Natural killer cell (primary cell): ENCODE measurements at regions not wholly inside any gene's neighbourhood (a gene's known extent, or its start where the extent isn't known, plus 50 kb on each side); places are given as distances from the start of the nearest gene placed in this dataset.

Experiments
- ATAC-seq, 3 donors: fragments of 150-1000 bp in 2 of 3; fragments of 200-7000 bp in 1 of 3; cut with Tn5 transposase; 1 replicate in 1 of 3; 2 replicates in 2 of 3; pipeline ENCODE4 v1.10.0; 2021; ENCODE audit warnings: mild to moderate bottlenecking in 2 of 3, moderate library complexity in 2 of 3
- DNase-seq, 2 donors: peaks; one replicate each; pipeline versions ENCODE4 v3.0.0 to v3.0.0-alpha.2; 2013 to 2021; ENCODE audit warnings: mixed read lengths in 1 of 2
- H3K27ac ChIP-seq: one replicate; pipeline ENCODE4 v1.5.1; 2013; ENCODE audit warnings: mild to moderate bottlenecking, low read length
- H3K27me3 ChIP-seq: one replicate; pipeline ENCODE4 v1.6.1; 2013; ENCODE audit warnings: low read length; ENCODE audit not compliant: control insufficient read depth, insufficient read depth
- H3K36me3 ChIP-seq: one replicate; pipeline ENCODE4 v1.6.1; 2013; ENCODE audit warnings: low read length; ENCODE audit not compliant: control insufficient read depth, insufficient read depth
- H3K4me1 ChIP-seq: one replicate; pipeline ENCODE4 v1.6.1; 2013; ENCODE audit warnings: low read length; ENCODE audit not compliant: control insufficient read depth, insufficient read depth
- H3K4me3 ChIP-seq: one replicate; pipeline ENCODE4 v1.5.1; 2013; ENCODE audit warnings: low read length
- H3K9me3 ChIP-seq: one replicate; pipeline ENCODE4 v1.6.1; 2013; ENCODE audit warnings: low read length; ENCODE audit not compliant: control insufficient read depth, insufficient read depth
- H3K27ac Mint-ChIP-seq, 2 donors: one replicate each; pipeline ENCODE4 v1.8.0; 2022; ENCODE audit warnings: mild to moderate bottlenecking in 2 of 2, mixed read lengths in 2 of 2, moderate library complexity in 1 of 2
- H3K27me3 Mint-ChIP-seq, 2 donors: one replicate each; pipeline ENCODE4 v1.8.0; 2022; ENCODE audit warnings: low read depth in 2 of 2, mixed read lengths in 2 of 2
- H3K36me3 Mint-ChIP-seq: one replicate; pipeline ENCODE4 v1.8.0; 2022; ENCODE audit warnings: mixed read lengths
- H3K4me1 Mint-ChIP-seq, 2 donors: one replicate each; pipeline ENCODE4 v1.8.0; 2022; ENCODE audit warnings: mixed read lengths in 2 of 2
- H3K4me3 Mint-ChIP-seq: one replicate; pipeline ENCODE4 v1.8.0; 2022; ENCODE audit warnings: mild to moderate bottlenecking, moderate library complexity, mixed read lengths
- H3K9me3 Mint-ChIP-seq, 2 donors: one replicate each; pipeline ENCODE4 v1.8.0; 2022; ENCODE audit warnings: mixed read lengths in 2 of 2
- WGBS: methylation state at CpG from one replicate; pipeline ENCODE4 v1.1.7; 2013; ENCODE audit warnings: missing lambda C conversion rate; ENCODE audit not compliant: insufficient coverage; 5-methylcytosine and 5-hydroxymethylcytosine counted together
- intact Hi-C: fragments of 100-400 bp; cut with micrococcal nuclease; formaldehyde crosslinking; loops from one replicate; pipeline ENCODE4 v1.14.2; 2022
- TF ChIP-seq, protein P1 (sequence below): fragments of 200-600 bp; IDR thresholded peaks from one replicate; pipeline ENCODE4 v1.8.0; 2022; ENCODE audit warnings: antibody characterized with exemption

GRCh38 chr20:23135449-23136420 is 49.6 kb upstream of the CD93 start:
- H3K9me3 ChIP-seq: no peaks in the 10 kb centered on the region
- Mint-ChIP-seq H3K4me1 (no peaks in the 10 kb centered on the region), H3K27me3 (no peaks in the 10 kb centered on the region), H3K9me3 (no peaks in the 10 kb centered on the region), H3K27ac (no peak overlapping the region), H3K4me3 (no peak overlapping the region), H3K36me3 (no peaks in the 10 kb centered on the region)
- intact Hi-C loops: no loop called here
- 85% methylated on average over 7 of the region's 8 CpGs for WGBS
- H3K27me3 ChIP-seq: no peaks in the 10 kb centered on the region
- H3K4me1 ChIP-seq: peaks cover 13% of the 10 kb centered on the region
- H3K36me3 ChIP-seq: no peaks in the 10 kb centered on the region
- TF ChIP-seq, protein P1, sequence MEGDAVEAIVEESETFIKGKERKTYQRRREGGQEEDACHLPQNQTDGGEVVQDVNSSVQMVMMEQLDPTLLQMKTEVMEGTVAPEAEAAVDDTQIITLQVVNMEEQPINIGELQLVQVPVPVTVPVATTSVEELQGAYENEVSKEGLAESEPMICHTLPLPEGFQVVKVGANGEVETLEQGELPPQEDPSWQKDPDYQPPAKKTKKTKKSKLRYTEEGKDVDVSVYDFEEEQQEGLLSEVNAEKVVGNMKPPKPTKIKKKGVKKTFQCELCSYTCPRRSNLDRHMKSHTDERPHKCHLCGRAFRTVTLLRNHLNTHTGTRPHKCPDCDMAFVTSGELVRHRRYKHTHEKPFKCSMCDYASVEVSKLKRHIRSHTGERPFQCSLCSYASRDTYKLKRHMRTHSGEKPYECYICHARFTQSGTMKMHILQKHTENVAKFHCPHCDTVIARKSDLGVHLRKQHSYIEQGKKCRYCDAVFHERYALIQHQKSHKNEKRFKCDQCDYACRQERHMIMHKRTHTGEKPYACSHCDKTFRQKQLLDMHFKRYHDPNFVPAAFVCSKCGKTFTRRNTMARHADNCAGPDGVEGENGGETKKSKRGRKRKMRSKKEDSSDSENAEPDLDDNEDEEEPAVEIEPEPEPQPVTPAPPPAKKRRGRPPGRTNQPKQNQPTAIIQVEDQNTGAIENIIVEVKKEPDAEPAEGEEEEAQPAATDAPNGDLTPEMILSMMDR: no peak
- no peak for ATAC-seq
- H3K27ac ChIP-seq: no peak overlapping the region
- H3K4me3 ChIP-seq: no peak overlapping the region
- no peak for DNase-seq
